OCI-LY7 (cell line): ENCODE measurements at regions not wholly inside any gene's neighbourhood (a gene's known extent, or its start where the extent isn't known, plus 50 kb on each side); places are given as distances from the start of the nearest gene placed in this dataset.

Source experiments
- BruUV-seq: library from RNA; stranded (reverse); fragments of 400-500 nt; replicated peaks from 2 replicates; lab custom pipeline; 2021; lab: Mats Ljungman, UMichigan
- CTCF ChIA-PET: fragments of 300-600 bp; sonication (Branson Sonifier 250); formaldehyde crosslinking; loops from one replicate; lab custom pipeline; 2022; ENCODE audit warnings: antibody characterized with exemption; ENCODE audit not compliant: unreplicated experiment; lab: Charles Lee
- POLR2A ChIA-PET: fragments of 300-600 bp; sonication (Branson Sonifier 250); formaldehyde crosslinking; loops from one replicate; lab custom pipeline; 2022; ENCODE audit warnings: antibody characterized with exemption; lab: Charles Lee
- DNase-seq: peaks from one replicate; pipeline ENCODE4 v3.0.0-alpha.2; 2015; ENCODE audit warnings: low spot score
- H2AFZ ChIP-seq: fragments of 200-600 bp; sonication (generic), shearing (Covaris generic); 2 replicates; pipeline ENCODE4 v1.6.1; 2014; ENCODE audit warnings: mild to moderate bottlenecking, antibody characterized with exemption, low read length, moderate library complexity
- H3K27ac ChIP-seq: fragments of 200-600 bp; sonication (generic); 2 replicates; pipeline ENCODE4 v1.5.1; 2014; ENCODE audit warnings: mixed run types, low read depth, mild to moderate bottlenecking, moderate library complexity, low read length, inconsistent platforms; ENCODE audit not compliant: poor library complexity, severe bottlenecking
- H3K36me3 ChIP-seq: fragments of 200-600 bp; sonication (generic); 2 replicates; pipeline ENCODE4 v1.6.1; 2014; ENCODE audit warnings: mild to moderate bottlenecking, antibody characterized with exemption, low read length, moderate library complexity, mixed read lengths; ENCODE audit not compliant: insufficient read depth
- H3K4me1 ChIP-seq: fragments of 200-600 bp; sonication (generic); 2 replicates; pipeline ENCODE4 v1.5.1; 2014; ENCODE audit warnings: mild to moderate bottlenecking, low read length; ENCODE audit not compliant: insufficient read depth, poor library complexity, severe bottlenecking
- H3K4me2 ChIP-seq: fragments of 200-600 bp; sonication (generic); 2 replicates; pipeline ENCODE4 v1.6.1; 2014; ENCODE audit warnings: mild to moderate bottlenecking, low read length
- H3K4me3 ChIP-seq: fragments of 200-600 bp; sonication (generic); 2 replicates; pipeline ENCODE4 v1.5.1; 2014; ENCODE audit warnings: mild to moderate bottlenecking, low read depth, low read length; ENCODE audit not compliant: poor library complexity, severe bottlenecking
- H3K79me2 ChIP-seq: fragments of 200-600 bp; sonication (generic); 2 replicates; pipeline ENCODE4 v1.6.1; 2016; ENCODE audit warnings: low read depth, mild to moderate bottlenecking, low read length, moderate library complexity, mixed read lengths; ENCODE audit not compliant: insufficient read depth
- H3K9me2 ChIP-seq: fragments of 200-600 bp; sonication (generic); 2 replicates; pipeline ENCODE4 v1.6.1; 2016; ENCODE audit warnings: mild to moderate bottlenecking, low read length, mixed read lengths; ENCODE audit not compliant: insufficient read depth
- H3K9me3 ChIP-seq: fragments of 200-600 bp; sonication (generic); 2 replicates; pipeline ENCODE4 v1.6.1; 2014; ENCODE audit warnings: mild to moderate bottlenecking, mixed run types, low read length, mixed read lengths
- H4K20me1 ChIP-seq: fragments of 200-600 bp; sonication (generic); 2 replicates; pipeline ENCODE4 v1.6.1; 2014; ENCODE audit warnings: mild to moderate bottlenecking, antibody characterized with exemption, low read length, moderate library complexity, mixed read lengths; ENCODE audit not compliant: insufficient read depth
- EZH2phosphoT487 ChIP-seq: fragments of 200-600 bp; sonication (generic); IDR thresholded peaks from 2 replicates; pipeline ENCODE4 v1.6.1; 2018; ENCODE audit warnings: low read depth, borderline replicate concordance, mild to moderate bottlenecking, mixed run types, antibody characterized with exemption, low read length, moderate library complexity, mixed read lengths
- intact Hi-C: fragments of 100-400 bp; cut with micrococcal nuclease; formaldehyde crosslinking; loops from one replicate; pipeline ENCODE4 v1.10.0; 2022; ENCODE audit not compliant: unreplicated experiment
- TF ChIP-seq, protein P1 (sequence below): fragments of 200-600 bp; sonication (generic); conservative IDR thresholded peaks from 2 replicates; pipeline ENCODE4 v1.5.1; 2014; ENCODE audit warnings: mild to moderate bottlenecking, antibody characterized with exemption, low read length, moderate library complexity, mixed read lengths

DNA sequence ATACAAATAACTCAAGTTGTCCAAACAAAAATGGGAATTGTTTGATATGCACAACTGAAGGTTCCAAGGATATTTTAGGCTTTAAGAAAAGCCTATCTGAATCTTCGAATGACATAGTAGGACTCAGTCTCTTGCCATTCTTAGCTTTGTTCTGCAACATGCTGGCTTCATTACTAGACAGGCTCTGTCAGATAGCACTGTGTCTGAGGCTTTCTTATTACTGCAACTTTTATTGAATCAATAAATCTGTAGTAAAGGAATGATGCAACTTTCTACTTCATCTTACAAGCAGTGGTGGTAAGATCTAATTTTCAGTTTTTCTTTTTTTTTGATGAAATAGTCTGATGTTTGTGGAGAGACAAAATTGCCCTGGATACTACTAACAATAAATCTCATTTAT lies 319.3 kb upstream of the CCDC179 start:
- Histone ChIP-seq H3K4me3 (no peak overlapping the region), H3K36me3 (no peaks in the 10 kb centered on the region), H3K4me1 (no peaks in the 10 kb centered on the region), H3K4me2 (no peak overlapping the region), H3K9me3 (no peaks in the 10 kb centered on the region), H4K20me1 (no peaks in the 10 kb centered on the region), H2AFZ (no peak overlapping the region), H3K27ac (no peak overlapping the region), H3K9me2 (no peaks in the 10 kb centered on the region), H3K79me2 (no peaks in the 10 kb centered on the region)
- TF ChIP-seq, protein P1, sequence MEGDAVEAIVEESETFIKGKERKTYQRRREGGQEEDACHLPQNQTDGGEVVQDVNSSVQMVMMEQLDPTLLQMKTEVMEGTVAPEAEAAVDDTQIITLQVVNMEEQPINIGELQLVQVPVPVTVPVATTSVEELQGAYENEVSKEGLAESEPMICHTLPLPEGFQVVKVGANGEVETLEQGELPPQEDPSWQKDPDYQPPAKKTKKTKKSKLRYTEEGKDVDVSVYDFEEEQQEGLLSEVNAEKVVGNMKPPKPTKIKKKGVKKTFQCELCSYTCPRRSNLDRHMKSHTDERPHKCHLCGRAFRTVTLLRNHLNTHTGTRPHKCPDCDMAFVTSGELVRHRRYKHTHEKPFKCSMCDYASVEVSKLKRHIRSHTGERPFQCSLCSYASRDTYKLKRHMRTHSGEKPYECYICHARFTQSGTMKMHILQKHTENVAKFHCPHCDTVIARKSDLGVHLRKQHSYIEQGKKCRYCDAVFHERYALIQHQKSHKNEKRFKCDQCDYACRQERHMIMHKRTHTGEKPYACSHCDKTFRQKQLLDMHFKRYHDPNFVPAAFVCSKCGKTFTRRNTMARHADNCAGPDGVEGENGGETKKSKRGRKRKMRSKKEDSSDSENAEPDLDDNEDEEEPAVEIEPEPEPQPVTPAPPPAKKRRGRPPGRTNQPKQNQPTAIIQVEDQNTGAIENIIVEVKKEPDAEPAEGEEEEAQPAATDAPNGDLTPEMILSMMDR, result no peak
- no TSS peak for BruUV-seq
- CTCF ChIA-PET, result no interaction called here
- intact Hi-C loops, result no loop called here
- POLR2A ChIA-PET, result no interaction called here
- DNase-seq, result no peak

DNA sequence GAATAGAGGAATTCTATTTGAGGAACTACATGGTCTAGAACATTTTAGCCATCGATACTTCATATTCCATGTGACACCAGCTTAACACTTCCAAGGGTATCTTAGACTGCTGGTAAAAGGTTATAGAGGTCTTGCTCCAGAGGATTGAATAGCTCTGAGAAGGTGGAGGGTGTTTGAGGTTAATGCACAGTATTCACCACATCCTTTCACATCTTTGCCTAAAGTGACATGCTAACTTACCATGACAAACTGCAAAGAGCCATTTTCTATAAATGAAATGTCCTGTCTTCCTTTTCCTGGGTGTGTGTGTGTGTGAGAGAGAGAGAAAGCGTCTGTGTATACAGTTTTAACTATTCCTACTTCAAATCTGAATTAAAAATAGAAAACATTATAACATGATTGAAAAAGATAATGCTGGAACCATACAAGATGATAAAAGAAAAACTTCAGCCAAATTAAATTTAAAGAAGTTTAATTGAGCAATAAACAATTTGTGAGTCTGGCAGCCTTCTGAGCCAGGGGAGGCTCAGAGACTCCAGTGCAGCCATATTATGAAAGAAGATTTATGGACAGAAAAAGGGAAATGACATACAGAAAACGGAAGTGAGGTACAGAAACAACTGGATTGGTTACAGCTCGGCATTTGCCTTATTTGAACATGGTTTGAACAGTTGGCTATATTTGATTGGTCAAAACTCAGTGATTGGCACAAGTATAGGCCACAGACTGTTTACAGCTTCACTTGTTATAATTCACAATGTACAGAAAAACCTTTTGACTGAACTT lies 320.9 kb upstream of the CCDC179 start:
- CTCF ChIA-PET, result no interaction called here
- Histone ChIP-seq H3K4me3 (no peak overlapping the region), H2AFZ (peak overlapping the region; percentile 9; the same call in 1 of the 2 replicates), H3K36me3 (no peaks in the 10 kb centered on the region), H3K79me2 (no peaks in the 10 kb centered on the region), H3K9me3 (no peaks in the 10 kb centered on the region), H3K4me1 (no peaks in the 10 kb centered on the region), H3K4me2 (no peak overlapping the region), H3K27ac (no peak overlapping the region), H3K9me2 (no peaks in the 10 kb centered on the region), H4K20me1 (no peaks in the 10 kb centered on the region)
- TF ChIP-seq EZH2phosphoT487, result no peak
- TF ChIP-seq, protein P1, result no peak
- BruUV-seq, result no TSS peak
- POLR2A ChIA-PET, result interaction anchor here (0.5 kb wide), 1 partner anchor 14 kb away, joined by 3 read pairs; no protein-coding TSS in a partner anchor
- intact Hi-C loops, result no loop called here
- no peak for DNase-seq

DNA sequence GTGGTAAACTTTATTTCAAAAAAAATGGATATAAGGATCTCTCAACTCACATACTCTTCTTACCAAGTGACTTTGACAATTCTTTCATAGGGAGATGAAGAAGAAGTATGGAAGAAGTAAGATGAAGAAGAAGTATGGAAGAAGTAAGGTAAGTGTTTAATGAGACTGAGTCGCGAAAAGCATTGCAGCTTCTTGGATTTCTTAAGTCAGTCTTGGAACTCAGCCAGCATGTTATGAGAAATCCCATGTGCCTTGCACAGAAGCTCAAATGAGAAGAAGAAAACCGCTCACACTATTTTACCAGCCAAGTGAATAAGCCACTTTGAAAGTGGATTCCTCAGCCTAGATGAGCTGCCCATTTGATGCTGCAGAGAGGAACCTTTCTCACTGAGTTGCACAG lies 332.0 kb upstream of the CCDC179 start:
- H2AFZ ChIP-seq, result no peak overlapping the region
- BruUV-seq, result no TSS peak
- DNase-seq, result no peak
- H3K79me2 ChIP-seq, result no peaks in the 10 kb centered on the region
- TF ChIP-seq EZH2phosphoT487, result no peak
- TF ChIP-seq, protein P1, result no peak
- no peaks in the 10 kb centered on the region for H4K20me1 ChIP-seq
- H3K36me3 ChIP-seq, result no peaks in the 10 kb centered on the region
- no peaks in the 10 kb centered on the region for H3K4me1 ChIP-seq
- intact Hi-C loops, result no loop called here
- no peak overlapping the region for H3K4me3 ChIP-seq
- H3K27ac ChIP-seq, result no peak overlapping the region
- H3K4me2 ChIP-seq, result no peak overlapping the region
- ChIA-PET POLR2A (no interaction called here), CTCF (no interaction called here)
- no peaks in the 10 kb centered on the region for H3K9me3 ChIP-seq
- no peaks in the 10 kb centered on the region for H3K9me2 ChIP-seq
